Gastrocnemius medialis (tissue), 4 donors: ENCODE measurements at regions not wholly inside any gene's neighbourhood (a gene's known extent, or its start where the extent isn't known, plus 50 kb on each side); places are given as distances from the start of the nearest gene placed in this dataset.
"Not testable (repeated sequence)": the region's sequence is repeated elsewhere in the genome, so short reads cannot be mapped to it uniquely, and the experiment has no call there.

Source experiments
- ATAC-seq, 2 donors: fragments of 150-250 bp; one replicate each; pipeline ENCODE4 v1.9.1; 2016
- DNase-seq, 2 donors: peaks; one replicate each; pipeline ENCODE4 v3.0.0-alpha.2; 2019
- H3K27ac ChIP-seq, 4 donors: fragments of 200-600 bp; sonication (generic); 1 replicate in 1 of 4; 2 replicates in 3 of 4; pipeline ENCODE4 v1.5.1; 2016 to 2018; ENCODE audit warnings: mild to moderate bottlenecking in 2 of 4, moderate library complexity in 1 of 4
- H3K27me3 ChIP-seq, 3 donors: fragments of 200-600 bp; sonication (generic) in 2 of 3; 1 replicate in 1 of 3; 2 replicates in 2 of 3; pipeline versions ENCODE4 v1.5.1 to v1.6.0; 2016 to 2019; ENCODE audit warnings: mild to moderate bottlenecking in 1 of 3, moderate library complexity in 1 of 3
- H3K36me3 ChIP-seq, 2 donors: fragments of 200-600 bp; sonication (generic) in 1 of 2; one replicate each; pipeline ENCODE4 v1.5.1; 2017 to 2018
- H3K4me1 ChIP-seq, 2 donors: fragments of 200-600 bp; sonication (generic) in 1 of 2; one replicate each; pipeline ENCODE4 v1.5.1; 2016 to 2017; ENCODE audit warnings: mild to moderate bottlenecking in 2 of 2
- H3K4me3 ChIP-seq, 4 donors: fragments of 200-600 bp; sonication (generic) in 3 of 4; 1 replicate in 1 of 4; 2 replicates in 3 of 4; pipeline ENCODE4 v1.5.1; 2016 to 2019; ENCODE audit warnings: mild to moderate bottlenecking in 2 of 4
- H3K9me3 ChIP-seq, 3 donors: fragments of 200-600 bp; sonication (generic) in 2 of 3; 1 replicate in 1 of 3; 2 replicates in 2 of 3; pipeline ENCODE4 v1.5.1; 2016 to 2019
- CTCF ChIP-seq, 5 experiments: fragments of 450-650 bp in 3 of 5; fragments of 200-600 bp in 2 of 5; sonication (generic) in 2 of 5; IDR thresholded peaks in 4 of 5; conservative IDR thresholded peaks in 1 of 5; 1 replicate in 4 of 5; 2 replicates in 1 of 5; pipeline ENCODE4 v1.5.1; 2016 to 2019; ENCODE audit warnings: antibody characterized with exemption in 5 of 5, mild to moderate bottlenecking in 3 of 5, moderate library complexity in 3 of 5
- POLR2A ChIP-seq, 2 donors: fragments of 450-650 bp; IDR thresholded peaks; one replicate each; pipeline ENCODE4 v1.6.1; 2017; ENCODE audit warnings: antibody characterized with exemption in 2 of 2, mild to moderate bottlenecking in 2 of 2, moderate library complexity in 2 of 2
- in situ Hi-C, 4 donors: fragments of 200-750 bp; cut with MboI; loops; one replicate each; pipeline versions ENCODE4 v1.15.0 to v1.8.0; 2017; ENCODE audit warnings: low sequenced_read_pairs in 4 of 4
- intact Hi-C: fragments of 100-400 bp; cut with DNase I; formaldehyde crosslinking; loops from one replicate; pipeline ENCODE4 v1.15.1; 2023; ENCODE audit warnings: low total_unique reads

- DNase-seq (no peak), ATAC-seq (no peak)
- H3K36me3 ChIP-seq: no peaks in the 10 kb centered on the region
- no peaks in the 10 kb centered on the region for H3K4me1 ChIP-seq
- no peaks in the 10 kb centered on the region for H3K9me3 ChIP-seq
- no peak for TF ChIP-seq POLR2A (IDR thresholded peaks at IDR 0.05)
- no peak for TF ChIP-seq CTCF (IDR thresholded peaks at IDR 0.05 in 4 of 5, conservative IDR thresholded peaks at IDR 0.05 in 1 of 5)
- no peak overlapping the region for H3K27ac ChIP-seq
- H3K4me3 ChIP-seq: no peak overlapping the region
- no peaks in the 10 kb centered on the region for H3K27me3 ChIP-seq
- in situ Hi-C loops: no loop called here
- intact Hi-C loops: no loop called here
Observed at GRCh38 chr6:48670546-48670945, 559.5 kb upstream of the PTCHD4 start.

DNA sequence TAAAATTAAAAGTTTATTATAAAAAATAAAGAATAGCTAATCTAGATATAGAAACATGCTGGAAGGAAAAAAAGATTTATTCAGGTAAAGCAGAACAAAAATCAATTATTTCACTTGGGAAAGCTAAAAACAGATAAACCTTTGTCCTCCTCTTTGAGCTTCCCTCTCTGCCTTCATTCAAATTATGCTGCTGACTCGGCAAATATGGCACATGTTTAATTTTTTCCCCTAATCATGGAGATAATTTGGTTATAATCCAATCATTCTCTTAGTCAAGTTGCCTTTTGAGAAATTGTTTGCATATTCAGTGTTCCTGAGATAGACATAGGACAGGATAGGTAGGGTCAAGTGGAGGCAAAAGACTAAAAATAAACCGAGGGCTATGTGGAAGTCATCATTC, 556.8 kb upstream of the PTCHD4 start:
- ATAC-seq: no peak
- DNase-seq: no peak
- no peaks in the 10 kb centered on the region for H3K27me3 ChIP-seq
- H3K27ac ChIP-seq: no peak overlapping the region
- TF ChIP-seq POLR2A (IDR thresholded peaks at IDR 0.05) (no peak), CTCF (IDR thresholded peaks at IDR 0.05 in 4 of 5, conservative IDR thresholded peaks at IDR 0.05 in 1 of 5) (no peak)
- H3K4me3 ChIP-seq: no peak overlapping the region
- H3K36me3 ChIP-seq: no peaks in the 10 kb centered on the region
- H3K4me1 ChIP-seq: no peaks in the 10 kb centered on the region
- in situ Hi-C loops: no loop called here
- intact Hi-C loops: no loop called here
- H3K9me3 ChIP-seq: no peaks in the 10 kb centered on the region

GRCh38 chr6:48664826-48665225, 553.8 kb upstream of the PTCHD4 start:
- no peak for DNase-seq
- no peak for TF ChIP-seq CTCF (IDR thresholded peaks at IDR 0.05 in 4 of 5, conservative IDR thresholded peaks at IDR 0.05 in 1 of 5)
- TF ChIP-seq POLR2A (IDR thresholded peaks at IDR 0.05): no peak
- no peak overlapping the region for H3K4me3 ChIP-seq
- in situ Hi-C loops (no loop called here), intact Hi-C loops (no loop called here)
- H3K27me3 ChIP-seq: no peaks in the 10 kb centered on the region
- no peaks in the 10 kb centered on the region for H3K9me3 ChIP-seq
- ATAC-seq: no peak
- no peak overlapping the region for H3K27ac ChIP-seq
- no peaks in the 10 kb centered on the region for H3K4me1 ChIP-seq
- no peaks in the 10 kb centered on the region for H3K36me3 ChIP-seq

GRCh38 chr6:48658915-48659314, 547.9 kb upstream of the PTCHD4 start:
- Histone ChIP-seq H3K9me3 (no peaks in the 10 kb centered on the region), H3K27me3 (no peaks in the 10 kb centered on the region), H3K4me1 (no peaks in the 10 kb centered on the region), H3K27ac (no peak overlapping the region), H3K36me3 (no peaks in the 10 kb centered on the region), H3K4me3 (no peak overlapping the region)
- DNase-seq (no peak), ATAC-seq (no peak)
- intact Hi-C loops (no loop called here), in situ Hi-C loops (no loop called here)
- TF ChIP-seq POLR2A (IDR thresholded peaks at IDR 0.05): no peak
- TF ChIP-seq CTCF (IDR thresholded peaks at IDR 0.05 in 4 of 5, conservative IDR thresholded peaks at IDR 0.05 in 1 of 5): no peak

DNA sequence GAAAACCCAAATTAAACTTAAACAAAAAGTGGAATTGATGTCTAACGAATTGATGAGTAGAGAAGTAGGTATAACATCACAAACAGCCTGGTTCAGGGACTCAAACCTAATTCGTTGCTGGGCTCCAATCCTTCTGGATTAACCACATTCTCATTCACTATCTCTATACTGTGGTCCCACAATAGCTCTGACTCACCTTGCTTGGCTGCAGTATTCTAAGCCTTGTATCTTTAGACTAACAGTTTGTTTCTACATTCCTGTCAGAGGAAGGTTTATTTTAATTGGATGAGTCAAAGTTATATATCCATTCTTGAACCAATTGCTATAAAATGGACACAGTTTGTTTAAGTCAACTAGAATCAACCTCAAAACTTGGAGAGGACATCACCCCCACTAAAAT, 530.5 kb upstream of the PTCHD4 start:
- Histone ChIP-seq H3K4me3 (no peak overlapping the region), H3K9me3 (no peaks in the 10 kb centered on the region), H3K27me3 (no peaks in the 10 kb centered on the region), H3K4me1 (no peaks in the 10 kb centered on the region), H3K36me3 (no peaks in the 10 kb centered on the region), H3K27ac (no peak overlapping the region)
- ATAC-seq: no peak
- no peak for TF ChIP-seq CTCF (IDR thresholded peaks at IDR 0.05 in 4 of 5, conservative IDR thresholded peaks at IDR 0.05 in 1 of 5)
- no peak for TF ChIP-seq POLR2A (IDR thresholded peaks at IDR 0.05)
- intact Hi-C loops: no loop called here
- no peak for DNase-seq
- in situ Hi-C loops: no loop called here

DNA sequence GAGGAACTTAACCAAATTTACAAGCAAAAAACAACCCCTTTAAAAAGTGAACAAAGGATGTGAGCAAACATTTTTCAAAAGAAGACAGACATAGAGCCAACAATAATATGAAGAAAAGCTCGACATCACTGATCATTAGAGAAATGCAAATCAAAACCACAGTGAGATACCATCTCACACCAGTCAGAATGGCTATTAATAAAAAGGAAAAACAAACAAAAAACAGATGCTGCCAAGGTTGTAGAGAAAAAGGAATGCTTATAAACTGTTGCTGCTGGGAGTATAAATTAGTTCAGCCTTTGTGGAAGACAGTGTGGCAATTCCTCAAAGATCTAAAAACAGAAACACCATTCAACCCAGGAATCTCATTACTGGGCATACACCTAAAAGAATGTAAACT, 527.8 kb upstream of the PTCHD4 start:
- not testable (repeated sequence) for DNase-seq

More for the DNA sequence above, 527.8 kb upstream of the PTCHD4 start:
- ATAC-seq, in situ Hi-C loops, H3K27me3 ChIP-seq, H3K36me3 ChIP-seq, H3K27ac ChIP-seq, H3K9me3 ChIP-seq, intact Hi-C loops, H3K4me3 ChIP-seq, H3K4me1 ChIP-seq: not testable (repeated sequence)
